Activated CD4-positive, alpha-beta T cell treated with anti-CD3 and anti-CD28 coated beads for 36 hours (primary cell): ENCODE measurements at regions not wholly inside any gene's neighbourhood (a gene's known extent, or its start where the extent isn't known, plus 50 kb on each side); places are given as distances from the start of the nearest gene placed in this dataset.

Experiments used
- ATAC-seq: fragments of 200-7000 bp; cut with Tn5 transposase; one replicate; pipeline ENCODE4 v1.10.0; 2021; ENCODE audit warnings: mild to moderate bottlenecking, moderate library complexity
- CTCF ChIA-PET: fragments of 350-600 bp; sonication (Branson Sonifier 250); formaldehyde crosslinking; loops from one replicate; lab custom pipeline; 2021; ENCODE audit warnings: antibody characterized with exemption; lab: Charles Lee
- POLR2A ChIA-PET: fragments of 350-600 bp; sonication (Branson Sonifier 250); formaldehyde crosslinking; loops from one replicate; lab custom pipeline; 2021; ENCODE audit warnings: antibody characterized with exemption, inconsistent platforms; lab: Charles Lee
- DNase-seq: peaks from one replicate; pipeline ENCODE4 v3.0.0-alpha.2; 2020
- H3K27ac Mint-ChIP-seq: one replicate; pipeline ENCODE4 v1.8.0; 2021; ENCODE audit warnings: mixed read lengths
- H3K27me3 Mint-ChIP-seq: one replicate; pipeline ENCODE4 v1.8.0; 2021; ENCODE audit warnings: mixed read lengths
- H3K36me3 Mint-ChIP-seq: one replicate; pipeline ENCODE4 v1.8.0; 2021; ENCODE audit warnings: low read depth, mixed read lengths
- H3K4me1 Mint-ChIP-seq: one replicate; pipeline ENCODE4 v1.8.0; 2021; ENCODE audit warnings: mixed read lengths
- H3K4me3 Mint-ChIP-seq: one replicate; pipeline ENCODE4 v1.8.0; 2021; ENCODE audit warnings: mild to moderate bottlenecking, moderate library complexity, mixed read lengths
- H3K9me3 Mint-ChIP-seq: one replicate; pipeline ENCODE4 v1.8.0; 2021; ENCODE audit warnings: low read depth, mixed read lengths
- intact Hi-C, 2 experiments: fragments of 100-400 bp; cut with DNase I in 1 of 2; cut with micrococcal nuclease in 1 of 2; formaldehyde crosslinking; loops; one replicate each; pipeline versions ENCODE4 v1.14.2 to v1.15.1; 2022 to 2024; cut with DNase I, micrococcal nuclease

- H3K9me3 Mint-ChIP-seq, result no peaks in the 10 kb centered on the region
- H3K27me3 Mint-ChIP-seq, result no peaks in the 10 kb centered on the region
Observed at GRCh38 chr2:234296991-234297390, 199.9 kb downstream of the ARL4C start.

GRCh38 chr2:234293973-234294372 is 202.9 kb downstream of the ARL4C start:
- CTCF ChIA-PET, result interaction anchor here (3.5 kb wide), 1 partner anchor 15 kb away, joined by 16 read pairs; no protein-coding TSS in a partner anchor
- Mint-ChIP-seq H3K27me3 (no peaks in the 10 kb centered on the region), H3K4me1 (peaks cover 92% of the 10 kb centered on the region), H3K27ac (peak overlapping the region; percentile 94), H3K9me3 (no peaks in the 10 kb centered on the region), H3K36me3 (peaks cover 3% of the 10 kb centered on the region), H3K4me3 (peak overlapping the region; percentile 3)
- intact Hi-C loops, result loop anchor here (2.0 to 10.0 kb wide), 6 partner anchors 15 to 1209 kb away; partner anchors contain the start of gene HJURP (in 1 of the 2)
- DNase-seq (peak; percentile 45), ATAC-seq (no peak)
- POLR2A ChIA-PET, result interaction anchor here (0.6 to 1.0 kb wide), 2 partner anchors 15 to 174 kb away, joined by 3 to 5 read pairs; no protein-coding TSS in a partner anchor

More at GRCh38 chr2:234296991-234297390, 199.9 kb downstream of the ARL4C start:
- ChIA-PET POLR2A (no interaction called here), CTCF (interaction anchor here (0.6 to 0.7 kb wide), 2 partner anchors 75 to 186 kb away, joined by 3 to 5 read pairs; no protein-coding TSS in a partner anchor)
- Mint-ChIP-seq H3K36me3 (peaks cover 3% of the 10 kb centered on the region), H3K4me3 (no peak overlapping the region), H3K4me1 (peaks cover 89% of the 10 kb centered on the region), H3K27ac (peak overlapping the region; percentile 64)
- DNase-seq, result no peak
- ATAC-seq, result no peak
- intact Hi-C loops, result loop anchor here in 1 of 2 experiments (10.0 kb wide), 3 partner anchors 442 to 1212 kb away; partner anchors contain the start of gene HJURP

- intact Hi-C loops, result loop anchor here (1.0 to 10.0 kb wide), 12 partner anchors 14 to 1208 kb away; partner anchors contain the start of gene HJURP (in 1 of the 2)
- Mint-ChIP-seq H3K4me3 (peak overlapping the region; percentile 45), H3K4me1 (peaks cover 93% of the 10 kb centered on the region), H3K9me3 (no peaks in the 10 kb centered on the region), H3K27ac (peak overlapping the region; percentile 98), H3K27me3 (no peaks in the 10 kb centered on the region), H3K36me3 (no peaks in the 10 kb centered on the region)
- ATAC-seq (no peak), DNase-seq (no peak)
- POLR2A ChIA-PET, result interaction anchor here (0.6 to 2.5 kb wide), 8 partner anchors 11 to 204 kb away, joined by 3 to 15 read pairs (median 4); partner anchors contain the start of gene ARL4C
- CTCF ChIA-PET, result interaction anchor here (0.6 to 3.5 kb wide), 10 partner anchors 9 to 589 kb away, joined by 3 to 16 read pairs (median 4); no protein-coding TSS in a partner anchor
Observed at GRCh38 chr2:234292962-234293243, 204.0 kb downstream of the ARL4C start.

GRCh38 chr2:234292205-234292961 is 204.5 kb downstream of the ARL4C start:
- peak; percentile 62 for ATAC-seq
- Mint-ChIP-seq H3K27me3 (no peaks in the 10 kb centered on the region), H3K4me3 (peak overlapping the region; percentile 45), H3K4me1 (peaks cover 95% of the 10 kb centered on the region), H3K36me3 (no peaks in the 10 kb centered on the region), H3K27ac (peak overlapping the region; percentile 98), H3K9me3 (no peaks in the 10 kb centered on the region)
- intact Hi-C loops, result loop anchor here (1.0 to 10.0 kb wide), 12 partner anchors 14 to 1208 kb away; partner anchors contain the start of gene HJURP (in 1 of the 2)
- CTCF ChIA-PET, result interaction anchor here (0.6 to 3.5 kb wide), 10 partner anchors 9 to 589 kb away, joined by 3 to 16 read pairs (median 4); no protein-coding TSS in a partner anchor
- DNase-seq, result peak; percentile 77
- POLR2A ChIA-PET, result interaction anchor here (0.6 to 2.5 kb wide), 9 partner anchors 11 to 205 kb away, joined by 3 to 15 read pairs (median 5); partner anchors contain the start of gene ARL4C

GRCh38 chr2:234291765-234292204 is 205.1 kb downstream of the ARL4C start:
- Mint-ChIP-seq H3K27me3 (no peaks in the 10 kb centered on the region), H3K36me3 (no peaks in the 10 kb centered on the region), H3K27ac (peak overlapping the region; percentile 98), H3K4me1 (peaks cover 92% of the 10 kb centered on the region), H3K4me3 (peak overlapping the region; percentile 45), H3K9me3 (no peaks in the 10 kb centered on the region)
- intact Hi-C loops, result loop anchor here (1.0 to 10.0 kb wide), 15 partner anchors 13 to 1207 kb away; partner anchors contain the start of gene HJURP (in 1 of the 2)
- ChIA-PET POLR2A (interaction anchor here (1.1 to 3.0 kb wide), 6 partner anchors 17 to 205 kb away, joined by 5 to 15 read pairs (median 10); partner anchors contain the start of gene ARL4C), CTCF (interaction anchor here (0.7 to 3.5 kb wide), 9 partner anchors 10 to 212 kb away, joined by 3 to 16 read pairs (median 3); no protein-coding TSS in a partner anchor)
- ATAC-seq, result peak; percentile 7
- peak; percentile 49 for DNase-seq

- peaks cover 89% of the 10 kb centered on the region for H3K4me1 Mint-ChIP-seq
- peak overlapping the region; percentile 98 for H3K27ac Mint-ChIP-seq
- H3K27me3 Mint-ChIP-seq, result no peaks in the 10 kb centered on the region
- DNase-seq (peak; percentile 88), ATAC-seq (peak; percentile 65)
- H3K4me3 Mint-ChIP-seq, result peak overlapping the region; percentile 54
- intact Hi-C loops, result loop anchor here (1.0 to 10.0 kb wide), 8 partner anchors 18 to 1206 kb away; partner anchors contain the start of gene HJURP (in 1 of the 2)
- H3K36me3 Mint-ChIP-seq, result no peaks in the 10 kb centered on the region
- no peaks in the 10 kb centered on the region for H3K9me3 Mint-ChIP-seq
- POLR2A ChIA-PET, result interaction anchor here (1.7 to 3.0 kb wide), 3 partner anchors 18 to 207 kb away, joined by 6 to 14 read pairs (median 7); partner anchors contain the start of gene ARL4C
- CTCF ChIA-PET, result interaction anchor here (0.6 to 2.5 kb wide), 11 partner anchors 16 to 255 kb away, joined by 3 to 13 read pairs (median 5); no protein-coding TSS in a partner anchor
Observed at GRCh38 chr2:234290671-234291070, 206.2 kb downstream of the ARL4C start.

- peak; percentile 77 for DNase-seq
- peaks cover 83% of the 10 kb centered on the region for H3K4me1 Mint-ChIP-seq
Observed at GRCh38 chr2:234289834-234290590, 206.9 kb downstream of the ARL4C start.

GRCh38 chr2:234288974-234289455 is 207.9 kb downstream of the ARL4C start:
- Mint-ChIP-seq H3K36me3 (no peaks in the 10 kb centered on the region), H3K4me1 (peaks cover 74% of the 10 kb centered on the region), H3K9me3 (no peaks in the 10 kb centered on the region), H3K4me3 (peak overlapping the region; percentile 54), H3K27ac (peak overlapping the region; percentile 98), H3K27me3 (no peaks in the 10 kb centered on the region)
- POLR2A ChIA-PET, result interaction anchor here (1.7 to 3.0 kb wide), 2 partner anchors 19 to 208 kb away, joined by 6 to 14 read pairs; partner anchors contain the start of gene ARL4C
- intact Hi-C loops, result loop anchor here (1.0 to 2.0 kb wide), 4 partner anchors 10 to 208 kb away; partner anchors contain the start of gene ARL4C (in 1 of the 2)
- CTCF ChIA-PET, result interaction anchor here (0.6 to 2.7 kb wide), 29 partner anchors 9 to 256 kb away, joined by 3 to 19 read pairs (median 5); no protein-coding TSS in a partner anchor
- DNase-seq (peak; percentile 87), ATAC-seq (peak; percentile 2)

More at GRCh38 chr2:234289834-234290590, 206.9 kb downstream of the ARL4C start:
- H3K27ac Mint-ChIP-seq, result peak overlapping the region; percentile 98
- POLR2A ChIA-PET, result interaction anchor here (0.6 to 3.0 kb wide), 3 partner anchors 18 to 207 kb away, joined by 6 to 14 read pairs (median 9); partner anchors contain the start of gene ARL4C
- no peaks in the 10 kb centered on the region for H3K36me3 Mint-ChIP-seq
- H3K4me3 Mint-ChIP-seq, result peak overlapping the region; percentile 54
- no peaks in the 10 kb centered on the region for H3K9me3 Mint-ChIP-seq
- ATAC-seq, result peak; percentile 49
- intact Hi-C loops, result loop anchor here (1.0 to 10.0 kb wide), 12 partner anchors 11 to 1205 kb away; partner anchors contain the start of genes ARL4C (in 1 of the 2) and HJURP (in 1 of the 2)
- CTCF ChIA-PET, result interaction anchor here (0.7 to 2.7 kb wide), 28 partner anchors 10 to 255 kb away, joined by 3 to 14 read pairs (median 6); no protein-coding TSS in a partner anchor
- no peaks in the 10 kb centered on the region for H3K27me3 Mint-ChIP-seq

- no peaks in the 10 kb centered on the region for H3K36me3 Mint-ChIP-seq
- intact Hi-C loops, result loop anchor here in 1 of 2 experiments (2.0 kb wide), 1 partner anchor 153 kb away; no protein-coding TSS in a partner anchor
- no peak overlapping the region for H3K27ac Mint-ChIP-seq
- ATAC-seq, result no peak
- peaks cover 61% of the 10 kb centered on the region for H3K4me1 Mint-ChIP-seq
- ChIA-PET CTCF (interaction anchor here (2.7 kb wide), 1 partner anchor 81 kb away, joined by 13 read pairs; no protein-coding TSS in a partner anchor), POLR2A (no interaction called here)
- H3K9me3 Mint-ChIP-seq, result peaks cover 2% of the 10 kb centered on the region
- H3K4me3 Mint-ChIP-seq, result no peak overlapping the region
- H3K27me3 Mint-ChIP-seq, result no peaks in the 10 kb centered on the region
- no peak for DNase-seq
Observed at GRCh38 chr2:234287650-234288049, 209.2 kb downstream of the ARL4C start.

- Mint-ChIP-seq H3K4me3 (no peak overlapping the region), H3K36me3 (no peaks in the 10 kb centered on the region), H3K9me3 (peaks cover 5% of the 10 kb centered on the region), H3K27me3 (no peaks in the 10 kb centered on the region), H3K27ac (no peak overlapping the region), H3K4me1 (peaks cover 57% of the 10 kb centered on the region)
- ChIA-PET POLR2A (no interaction called here), CTCF (interaction anchor here (0.7 kb wide), 1 partner anchor 82 kb away, joined by 3 read pairs; no protein-coding TSS in a partner anchor)
- intact Hi-C loops, result no loop called here
- ATAC-seq (no peak), DNase-seq (no peak)
Observed at GRCh38 chr2:234286956-234287355, 209.9 kb downstream of the ARL4C start.
